ENCODE measurements at regions not wholly inside any gene's neighbourhood (a gene's known extent, or its start where the extent isn't known, plus 50 kb on each side); places are given as distances from the start of the nearest gene placed in this dataset.

DNA sequence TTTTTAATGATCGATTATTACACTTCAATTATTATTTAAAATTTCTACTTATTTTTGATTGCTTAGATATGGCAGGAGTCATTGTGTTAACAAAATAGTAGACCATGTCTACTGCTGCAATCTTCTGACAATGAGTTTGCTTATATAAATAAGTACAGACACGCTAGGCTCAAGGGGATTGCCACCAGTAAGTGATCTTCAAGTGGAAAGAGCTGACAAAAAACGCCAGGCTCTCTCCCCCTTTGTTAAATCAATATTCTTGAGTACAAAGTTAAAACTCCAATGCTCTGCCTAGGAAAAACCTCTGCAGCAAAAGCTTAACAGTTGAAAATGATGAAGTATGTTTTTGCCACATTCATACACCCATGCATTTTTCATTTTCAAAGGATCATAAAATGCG lies 738.1 kb downstream of the HDGFL1 start:
- no peak overlapping the region for H3K27ac Mint-ChIP-seq (ENCODE audit: low read depth, unreplicated experiment)
- DNase-seq (ENCODE audit: unreplicated experiment) = no peak
- TF ChIP-seq, protein P1, sequence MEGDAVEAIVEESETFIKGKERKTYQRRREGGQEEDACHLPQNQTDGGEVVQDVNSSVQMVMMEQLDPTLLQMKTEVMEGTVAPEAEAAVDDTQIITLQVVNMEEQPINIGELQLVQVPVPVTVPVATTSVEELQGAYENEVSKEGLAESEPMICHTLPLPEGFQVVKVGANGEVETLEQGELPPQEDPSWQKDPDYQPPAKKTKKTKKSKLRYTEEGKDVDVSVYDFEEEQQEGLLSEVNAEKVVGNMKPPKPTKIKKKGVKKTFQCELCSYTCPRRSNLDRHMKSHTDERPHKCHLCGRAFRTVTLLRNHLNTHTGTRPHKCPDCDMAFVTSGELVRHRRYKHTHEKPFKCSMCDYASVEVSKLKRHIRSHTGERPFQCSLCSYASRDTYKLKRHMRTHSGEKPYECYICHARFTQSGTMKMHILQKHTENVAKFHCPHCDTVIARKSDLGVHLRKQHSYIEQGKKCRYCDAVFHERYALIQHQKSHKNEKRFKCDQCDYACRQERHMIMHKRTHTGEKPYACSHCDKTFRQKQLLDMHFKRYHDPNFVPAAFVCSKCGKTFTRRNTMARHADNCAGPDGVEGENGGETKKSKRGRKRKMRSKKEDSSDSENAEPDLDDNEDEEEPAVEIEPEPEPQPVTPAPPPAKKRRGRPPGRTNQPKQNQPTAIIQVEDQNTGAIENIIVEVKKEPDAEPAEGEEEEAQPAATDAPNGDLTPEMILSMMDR (IDR thresholded peaks at IDR 0.05; ENCODE audit: unreplicated experiment) = no peak
- H3K27me3 Mint-ChIP-seq (ENCODE audit: insufficient read depth, unreplicated experiment) = no peaks in the 10 kb centered on the region
- H3K4me3 Mint-ChIP-seq (ENCODE audit: unreplicated experiment) = no peak overlapping the region
- intact Hi-C loops (cut with micrococcal nuclease) = no loop called here
- no peaks in the 10 kb centered on the region for H3K36me3 Mint-ChIP-seq (ENCODE audit: insufficient read depth, unreplicated experiment)
- H3K9me3 Mint-ChIP-seq (ENCODE audit: unreplicated experiment) = no peaks in the 10 kb centered on the region
- no peaks in the 10 kb centered on the region for H3K4me1 Mint-ChIP-seq (ENCODE audit: insufficient read depth, unreplicated experiment)
- ChIA-PET POLR2A (no interaction called here), CTCF (no interaction called here)
- BruUV-seq (replicated peaks) = no TSS peak

DNA sequence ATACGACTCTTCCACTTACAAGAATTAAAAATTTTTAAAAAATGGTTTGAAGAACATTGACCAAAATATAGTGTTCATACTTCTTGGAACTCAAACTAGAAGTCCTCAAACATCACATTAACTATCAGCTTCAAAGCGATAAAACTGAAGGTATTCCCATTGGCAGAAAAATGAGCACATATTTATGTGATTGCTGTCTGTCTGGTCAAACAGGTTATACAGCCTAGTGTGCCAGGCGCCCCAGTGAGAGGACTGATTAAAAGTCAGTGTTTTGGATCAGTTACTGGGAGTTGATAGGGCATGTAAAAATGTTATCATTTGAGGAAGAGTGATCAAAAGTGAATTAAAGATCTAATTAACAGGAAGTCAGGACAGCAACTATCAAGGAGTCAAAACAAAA lies 738.8 kb downstream of the HDGFL1 start:
- Mint-ChIP-seq H3K27me3 (ENCODE audit: insufficient read depth, unreplicated experiment) (no peaks in the 10 kb centered on the region), H3K9me3 (ENCODE audit: unreplicated experiment) (no peaks in the 10 kb centered on the region), H3K4me1 (ENCODE audit: insufficient read depth, unreplicated experiment) (no peaks in the 10 kb centered on the region), H3K36me3 (ENCODE audit: insufficient read depth, unreplicated experiment) (no peaks in the 10 kb centered on the region), H3K27ac (ENCODE audit: low read depth, unreplicated experiment) (no peak overlapping the region), H3K4me3 (ENCODE audit: unreplicated experiment) (no peak overlapping the region)
- intact Hi-C loops (cut with micrococcal nuclease) = no loop called here
- no TSS peak for BruUV-seq (replicated peaks)
- POLR2A ChIA-PET = no interaction called here
- TF ChIP-seq, protein P1 (IDR thresholded peaks at IDR 0.05; ENCODE audit: unreplicated experiment) = no peak
- CTCF ChIA-PET = no interaction called here
- DNase-seq (ENCODE audit: unreplicated experiment) = no peak

DNA sequence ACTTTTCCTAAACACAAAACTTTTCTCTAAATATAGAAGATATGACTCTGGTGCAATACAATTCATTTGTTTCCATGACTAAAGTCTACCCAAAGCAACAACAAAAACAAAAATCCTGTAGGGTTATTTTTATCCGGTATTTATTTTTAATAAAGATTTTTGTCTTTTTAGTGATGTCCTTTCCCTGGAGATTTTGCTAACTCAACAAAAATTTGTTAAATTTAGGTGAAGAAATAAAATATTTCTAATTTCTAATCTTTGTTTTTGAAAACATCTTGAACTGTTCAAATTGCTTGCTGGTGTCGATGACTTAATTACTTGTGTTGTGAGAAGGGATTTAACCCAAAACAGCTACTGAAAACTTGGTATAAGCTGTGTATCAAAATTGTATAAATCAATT lies 741.8 kb downstream of the HDGFL1 start:
- H3K27ac Mint-ChIP-seq (ENCODE audit: low read depth, unreplicated experiment) = no peak overlapping the region
- H3K27me3 Mint-ChIP-seq (ENCODE audit: insufficient read depth, unreplicated experiment) = no peaks in the 10 kb centered on the region
- CTCF ChIA-PET = interaction anchor here (0.6 kb wide), 2 partner anchors 12 to 129 kb away, joined by 3 read pairs; no protein-coding TSS in a partner anchor
- H3K9me3 Mint-ChIP-seq (ENCODE audit: unreplicated experiment) = no peaks in the 10 kb centered on the region
- H3K4me3 Mint-ChIP-seq (ENCODE audit: unreplicated experiment) = no peak overlapping the region
- POLR2A ChIA-PET = interaction anchor here (0.6 to 0.7 kb wide), 2 partner anchors 79 to 207 kb away, joined by 3 read pairs; no protein-coding TSS in a partner anchor
- intact Hi-C loops (cut with micrococcal nuclease) = no loop called here
- H3K36me3 Mint-ChIP-seq (ENCODE audit: insufficient read depth, unreplicated experiment) = no peaks in the 10 kb centered on the region
- no TSS peak for BruUV-seq (replicated peaks)
- DNase-seq (ENCODE audit: unreplicated experiment) = no peak
- TF ChIP-seq, protein P1 (IDR thresholded peaks at IDR 0.05; ENCODE audit: unreplicated experiment) = no peak
- H3K4me1 Mint-ChIP-seq (ENCODE audit: insufficient read depth, unreplicated experiment) = peaks cover 4% of the 10 kb centered on the region

DNA sequence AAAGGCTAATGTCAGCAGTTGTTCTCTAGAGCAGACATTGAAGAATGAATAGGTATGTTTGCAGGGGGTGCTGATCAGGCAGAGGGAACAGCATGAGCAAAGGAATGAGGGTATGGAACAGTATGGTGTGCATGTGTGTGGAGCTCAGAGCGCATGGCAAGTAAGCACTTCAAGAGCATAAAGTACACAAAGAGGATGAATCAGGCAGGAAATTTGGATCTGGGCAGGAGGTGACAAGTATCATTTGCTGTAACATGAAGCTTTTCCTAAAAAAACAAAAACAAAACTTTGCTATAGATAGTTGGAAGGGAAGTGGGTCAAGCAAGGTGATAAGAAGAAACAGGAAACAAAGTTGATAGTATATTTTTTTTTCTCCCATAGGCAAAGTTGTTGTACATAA lies 746.8 kb downstream of the HDGFL1 start:
- intact Hi-C loops (cut with micrococcal nuclease) = no loop called here
- peak; percentile 6 for DNase-seq (ENCODE audit: unreplicated experiment)
- no TSS peak for BruUV-seq (replicated peaks)
- CTCF ChIA-PET = interaction anchor here (0.5 to 1.2 kb wide), 2 partner anchors 16 to 914 kb away, joined by 3 to 4 read pairs; no protein-coding TSS in a partner anchor
- POLR2A ChIA-PET = interaction anchor here (0.6 kb wide), 1 partner anchor 74 kb away, joined by 3 read pairs; no protein-coding TSS in a partner anchor
- H3K27ac Mint-ChIP-seq (ENCODE audit: low read depth, unreplicated experiment) = no peak overlapping the region
- H3K9me3 Mint-ChIP-seq (ENCODE audit: unreplicated experiment) = no peaks in the 10 kb centered on the region
- no peaks in the 10 kb centered on the region for H3K36me3 Mint-ChIP-seq (ENCODE audit: insufficient read depth, unreplicated experiment)
- TF ChIP-seq, protein P1 (IDR thresholded peaks at IDR 0.05; ENCODE audit: unreplicated experiment) = no peak
- H3K27me3 Mint-ChIP-seq (ENCODE audit: insufficient read depth, unreplicated experiment) = no peaks in the 10 kb centered on the region
- H3K4me1 Mint-ChIP-seq (ENCODE audit: insufficient read depth, unreplicated experiment) = peaks cover 9% of the 10 kb centered on the region
- no peak overlapping the region for H3K4me3 Mint-ChIP-seq (ENCODE audit: unreplicated experiment)
